HEK293T (cell line): ENCODE measurements at regions not wholly inside any gene's neighbourhood (a gene's known extent, or its start where the extent isn't known, plus 50 kb on each side); places are given as distances from the start of the nearest gene placed in this dataset.

Experiments
- BHLHE40 ChIP-seq: fragments of 450-650 bp; IDR thresholded peaks from 2 replicates; pipeline ENCODE4 v1.6.1; 2016; ENCODE audit warnings: mild to moderate bottlenecking, moderate library complexity, borderline replicate concordance
- FOXA1 ChIP-seq: fragments of 450-650 bp; IDR thresholded peaks from 2 replicates; pipeline ENCODE4 v1.6.1; 2016; ENCODE audit warnings: mild to moderate bottlenecking
- FOXM1 ChIP-seq: fragments of 450-650 bp; IDR thresholded peaks from 2 replicates; pipeline ENCODE4 v1.6.1; 2017; ENCODE audit warnings: mild to moderate bottlenecking, borderline replicate concordance
- NFRKB ChIP-seq: fragments of 450-650 bp; IDR thresholded peaks from 2 replicates; pipeline ENCODE4 v1.6.1; 2016; ENCODE audit warnings: mild to moderate bottlenecking, moderate library complexity
- SP1 ChIP-seq: fragments of 450-650 bp; IDR thresholded peaks from 2 replicates; pipeline ENCODE4 v1.6.1; 2017
- SUZ12 ChIP-seq: fragments of 450-650 bp; IDR thresholded peaks from 2 replicates; pipeline ENCODE4 v1.6.1; 2016; ENCODE audit warnings: mild to moderate bottlenecking

DNA sequence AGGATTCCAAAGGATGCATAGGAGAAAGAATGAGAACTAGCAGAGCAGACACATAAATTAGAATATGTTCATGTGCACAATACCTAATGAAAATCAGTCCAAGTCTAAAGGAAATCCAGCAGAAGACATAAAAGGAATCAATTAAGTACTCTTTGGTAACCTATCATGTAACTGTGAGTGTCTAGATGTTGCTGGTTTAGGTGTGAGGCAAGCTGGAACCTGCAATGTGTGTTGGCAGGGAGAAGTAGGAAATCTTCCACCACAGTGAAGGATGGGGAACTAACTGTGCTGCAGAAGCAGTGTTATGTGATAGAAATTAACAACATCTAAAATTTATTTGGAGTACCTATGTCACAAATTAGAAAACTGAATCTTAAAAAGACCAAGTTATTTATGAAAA lies 330.8 kb upstream of the DKK2 start:
- TF ChIP-seq SP1: no peak
- no peak for TF ChIP-seq NFRKB
- no peak for TF ChIP-seq SUZ12
- TF ChIP-seq FOXM1: no peak
- TF ChIP-seq FOXA1: no peak
- no peak for TF ChIP-seq BHLHE40
